ENCODE measurements at regions not wholly inside any gene's neighbourhood (a gene's known extent, or its start where the extent isn't known, plus 50 kb on each side); places are given as distances from the start of the nearest gene placed in this dataset.

GRCh38 chr5:113682497-113683136 lies 169.1 kb downstream of the YTHDC2 start:
- dilution Hi-C loops (cut with HindIII; ENCODE audit: low sequenced_read_pairs, unreplicated experiment) (no loop called here), in situ Hi-C loops (cut with MboI; ENCODE audit: low sequenced_read_pairs) (loop anchor here (10.0 kb wide), 1 partner anchor 762 kb away; no protein-coding TSS in a partner anchor)

More at GRCh38 chr5:113682497-113683136, 169.1 kb downstream of the YTHDC2 start:
- Histone ChIP-seq H3K27me3 (ENCODE audit: control insufficient read depth, insufficient read depth, low read length) (peaks cover 4% of the 10 kb centered on the region; the same call in 1 of the 2 replicates), H3K4me2 (ENCODE audit: low read depth, low read length) (no peak overlapping the region), H3K18ac (ENCODE audit: low read depth, low read length) (no peak overlapping the region), H2AK5ac (ENCODE audit: low read depth, low read length) (no peak overlapping the region), H3K56ac (ENCODE audit: extremely low read depth, insufficient read depth, low read length) (no peak overlapping the region), H2BK5ac (ENCODE audit: low read depth, low read length, poor library complexity, severe bottlenecking) (no peak overlapping the region), H4K20me1 (ENCODE audit: insufficient read depth, low read length) (no peaks in the 10 kb centered on the region), H3K36me3 (ENCODE audit: control insufficient read depth, insufficient read depth, low read length) (no peaks in the 10 kb centered on the region), H3K9me1 (ENCODE audit: insufficient read depth, low read length) (no peaks in the 10 kb centered on the region), H3K9ac (ENCODE audit: low read depth, low read length) (no peak overlapping the region), H3K4me1 (ENCODE audit: control insufficient read depth, insufficient read depth, low read length) (no peaks in the 10 kb centered on the region), H3K4ac (ENCODE audit: low read depth, low read length) (no peak overlapping the region), H3K79me1 (ENCODE audit: low read depth in 1 of 2, low read length in 2 of 2) (no peaks in the 10 kb centered on the region), H4K8ac (ENCODE audit: low read depth in 2 of 2, low read length in 2 of 2) (no peak overlapping the region), H3K14ac (replicated peaks; ENCODE audit: low read depth, low read length) (no peak overlapping the region), H2BK20ac (ENCODE audit: low read depth, low read length) (no peak overlapping the region), H2BK15ac (ENCODE audit: low read depth, low read length) (no peak overlapping the region), H2AK9ac (replicated peaks; ENCODE audit: low read depth, low read length, poor library complexity) (no peak overlapping the region), H4K91ac (ENCODE audit: insufficient read depth, low read depth, low read length) (no peak overlapping the region), H3K23ac (ENCODE audit: low read depth, low read length) (no peak overlapping the region), H2AFZ (replicated peaks; ENCODE audit: low read length, poor library complexity) (peak overlapping the region; percentile 1), H3K9me3 (ENCODE audit: control insufficient read depth, insufficient read depth, low read length) (no peaks in the 10 kb centered on the region), H3K4me3 (ENCODE audit: insufficient read depth, low read depth, low read length) (no peak overlapping the region), H4K5ac (ENCODE audit: low read depth, low read length) (no peak overlapping the region), H3K27ac (ENCODE audit: insufficient read depth, low read length) (no peak overlapping the region), H2BK120ac (ENCODE audit: low read depth, low read length) (no peak overlapping the region)
- peak; percentile 20; the same call in 1 of the 2 replicates for TF ChIP-seq RAD21 (IDR thresholded peaks at IDR 0.05; ENCODE audit: low read length)
- 0 out of 2 replicates have a peak, but pooled peaks have one; percentile 15 for TF ChIP-seq CTCF (conservative IDR thresholded peaks at IDR 0.05; ENCODE audit: low read depth, low read length)
- no peak for TF ChIP-seq FOS (IDR thresholded peaks at IDR 0.05; ENCODE audit: low read depth, low read length)
- CTCF ChIA-PET = interaction anchor here (1.0 kb wide), 1 partner anchor 12 kb away, joined by 3 read pairs; no protein-coding TSS in a partner anchor
- POLR2A ChIA-PET (ENCODE audit: unreplicated experiment) = no interaction called here
- WGBS, 2 experiments (ENCODE audit: extremely low coverage in 2 of 2, insufficient read length in 1 of 2) = 20% methylated on average over 1 of the region's 7 CpGs; no CpG with 5 or more reads in 1 of the 2 experiments
- DNase-seq (peak; percentile 8), ATAC-seq (ENCODE audit: low read depth) (peak; percentile 40; the same call in 1 of the 2 replicates)
- intact Hi-C loops (cut with micrococcal nuclease) = loop anchor here (10.0 kb wide), 1 partner anchor 402 kb away; no protein-coding TSS in a partner anchor
- BruUV-seq (replicated peaks) = no TSS peak
